HuH-7.5 (cell line): ENCODE measurements at regions not wholly inside any gene's neighbourhood (a gene's known extent, or its start where the extent isn't known, plus 50 kb on each side); places are given as distances from the start of the nearest gene placed in this dataset.
"Not testable (repeated sequence)": the region's sequence is repeated elsewhere in the genome, so short reads cannot be mapped to it uniquely, and the experiment has no call there.

ENCODE experiments used
- DNase-seq: peaks from one replicate; pipeline ENCODE4 v3.0.0; 2011; ENCODE audit warnings: low spot score

- DNase-seq: no peak
These were observed 246.7 kb downstream of the TTC6 start for GRCh38 chr14:37842106-37842505.

GRCh38 chr14:37843954-37844607 is 248.7 kb downstream of the TTC6 start:
- DNase-seq: no peak

GRCh38 chr14:37844614-37845013 is 249.2 kb downstream of the TTC6 start:
- no peak for DNase-seq

- no peak for DNase-seq
These were observed 253.7 kb downstream of the TTC6 start for GRCh38 chr14:37848985-37849621.

GRCh38 chr14:37851054-37851453 is 255.6 kb downstream of the TTC6 start:
- no peak for DNase-seq

GRCh38 chr14:37855871-37856270 is 260.4 kb downstream of the TTC6 start:
- no peak for DNase-seq

GRCh38 chr14:37857774-37858266 is 262.4 kb downstream of the TTC6 start:
- no peak for DNase-seq

- DNase-seq: no peak
These were observed 263.3 kb downstream of the TTC6 start for GRCh38 chr14:37858733-37859132.

- DNase-seq: no peak
These were observed 263.7 kb downstream of the TTC6 start for GRCh38 chr14:37859177-37859576.

GRCh38 chr14:37862263-37862662 is 266.8 kb downstream of the TTC6 start:
- no peak for DNase-seq

- no peak for DNase-seq
These were observed 268.7 kb downstream of the TTC6 start for GRCh38 chr14:37864128-37864527.

GRCh38 chr14:37864861-37865718 is 269.7 kb downstream of the TTC6 start:
- DNase-seq: no peak

GRCh38 chr14:37865719-37866549 is 270.5 kb downstream of the TTC6 start:
- DNase-seq: no peak

- no peak for DNase-seq
These were observed 274.2 kb downstream of the TTC6 start for GRCh38 chr14:37869633-37870032.

GRCh38 chr14:37870170-37870569 is 274.7 kb downstream of the TTC6 start:
- DNase-seq: no peak

- DNase-seq: no peak
These were observed 275.4 kb downstream of the TTC6 start for GRCh38 chr14:37870632-37871346.

- DNase-seq: not testable (repeated sequence)
These were observed 278.6 kb downstream of the TTC6 start for GRCh38 chr14:37874065-37874428.

GRCh38 chr14:37874429-37875109 is 279.1 kb downstream of the TTC6 start:
- DNase-seq: peak; percentile 25

GRCh38 chr14:37888234-37888633 is 292.8 kb downstream of the TTC6 start:
- no peak for DNase-seq

GRCh38 chr14:37889087-37889486 is 293.7 kb downstream of the TTC6 start:
- no peak for DNase-seq

GRCh38 chr14:37890095-37890494 is 294.7 kb downstream of the TTC6 start:
- no peak for DNase-seq
